GM19023 (cell line): ENCODE measurements at regions not wholly inside any gene's neighbourhood (a gene's known extent, or its start where the extent isn't known, plus 50 kb on each side); places are given as distances from the start of the nearest gene placed in this dataset.
"Not testable (repeated sequence)": the region's sequence is repeated elsewhere in the genome, so short reads cannot be mapped to it uniquely, and the experiment has no call there.

Source experiments
- ATAC-seq: cut with Tn5 transposase; IDR thresholded peaks from one replicate; pipeline ENCODE4 v1.9.1; 2021; ENCODE audit warnings: mild to moderate bottlenecking, moderate library complexity; ENCODE audit not compliant: unreplicated experiment

- no peak for ATAC-seq
Measured at GRCh38 chrX:137878401-137878800, 312.5 kb downstream of the ZIC3 start.

- no peak for ATAC-seq
Measured at GRCh38 chrX:137882960-137883359, 317.0 kb downstream of the ZIC3 start.

- not testable (repeated sequence) for ATAC-seq
Measured at GRCh38 chrX:137884813-137885212, 318.9 kb downstream of the ZIC3 start.

GRCh38 chrX:137891431-137891830, 325.5 kb downstream of the ZIC3 start:
- no peak for ATAC-seq

- no peak for ATAC-seq
Measured at GRCh38 chrX:137896123-137896522, 330.2 kb downstream of the ZIC3 start.

GRCh38 chrX:137915466-137915865, 349.5 kb downstream of the ZIC3 start:
- no peak for ATAC-seq

GRCh38 chrX:137916090-137916746, 350.3 kb downstream of the ZIC3 start:
- no peak for ATAC-seq

GRCh38 chrX:137926090-137926489, 360.2 kb downstream of the ZIC3 start:
- ATAC-seq, result no peak

GRCh38 chrX:137929951-137930350, 364.0 kb downstream of the ZIC3 start:
- no peak for ATAC-seq

GRCh38 chrX:137930533-137930932, 364.6 kb downstream of the ZIC3 start:
- ATAC-seq, result no peak

- not testable (repeated sequence) for ATAC-seq
Measured at GRCh38 chrX:137934214-137934613, 368.3 kb downstream of the ZIC3 start.

GRCh38 chrX:137934887-137935286, 369.0 kb downstream of the ZIC3 start:
- ATAC-seq, result not testable (repeated sequence)

- ATAC-seq, result no peak
Measured at GRCh38 chrX:137945470-137945869, 379.5 kb downstream of the ZIC3 start.

GRCh38 chrX:137969191-137969590, 403.3 kb downstream of the ZIC3 start:
- no peak for ATAC-seq

- ATAC-seq, result no peak
Measured at GRCh38 chrX:137982472-137983172, 416.7 kb downstream of the ZIC3 start.

GRCh38 chrX:137988470-137988869, 422.5 kb downstream of the ZIC3 start:
- ATAC-seq, result no peak

- ATAC-seq, result no peak
Measured at GRCh38 chrX:137998619-137999018, 432.7 kb downstream of the ZIC3 start.

- ATAC-seq, result no peak
Measured at GRCh38 chrX:137999071-137999470, 433.1 kb downstream of the ZIC3 start.

GRCh38 chrX:137999552-137999951, 433.6 kb downstream of the ZIC3 start:
- no peak for ATAC-seq

GRCh38 chrX:138001226-138001625, 435.3 kb downstream of the ZIC3 start:
- no peak for ATAC-seq

- no peak for ATAC-seq
Measured at GRCh38 chrX:138006180-138006579, 440.3 kb downstream of the ZIC3 start.

- ATAC-seq, result no peak
Measured at GRCh38 chrX:138008281-138008680, 442.4 kb downstream of the ZIC3 start.

- no peak for ATAC-seq
Measured at GRCh38 chrX:138011468-138011867, 445.5 kb downstream of the ZIC3 start.
